ENCODE measurements at regions not wholly inside any gene's neighbourhood (a gene's known extent, or its start where the extent isn't known, plus 50 kb on each side); places are given as distances from the start of the nearest gene placed in this dataset.
A peak's percentile ranks its signal among the peaks of the same experiment; 100 is the strongest.

- Histone ChIP-seq H3K4me3 (no peak overlapping the region), H3K36me3 (no peaks in the 10 kb centered on the region), H3K27me3 (no peaks in the 10 kb centered on the region), H3K9me3 (no peaks in the 10 kb centered on the region), H3K4me1 (no peaks in the 10 kb centered on the region), H3K27ac (no peak overlapping the region)
- ATAC-seq (no peak), DNase-seq (peak in 2 of 4 donors; percentile 20 to 28)
- intact Hi-C loops (cut with DNase I), result no loop called here
- TF ChIP-seq CTCF (IDR thresholded peaks at IDR 0.05), result no peak
Measured at GRCh38 chr3:96190024-96190616, 624.3 kb upstream of the EPHA6 start.

- Histone ChIP-seq H3K4me3 (no peak overlapping the region), H3K4me1 (no peaks in the 10 kb centered on the region), H3K27me3 (no peaks in the 10 kb centered on the region), H3K27ac (no peak overlapping the region), H3K9me3 (no peaks in the 10 kb centered on the region), H3K36me3 (no peaks in the 10 kb centered on the region)
- peak in 1 of 4 donors; percentile 14 for DNase-seq
- no peak for TF ChIP-seq CTCF (IDR thresholded peaks at IDR 0.05)
- intact Hi-C loops (cut with DNase I), result no loop called here
- no peak for ATAC-seq
Measured at GRCh38 chr3:96192966-96193550, 621.3 kb upstream of the EPHA6 start.

GRCh38 chr3:96200897-96201296, 613.5 kb upstream of the EPHA6 start:
- Histone ChIP-seq H3K4me3 (no peak overlapping the region), H3K4me1 (no peaks in the 10 kb centered on the region), H3K27me3 (no peaks in the 10 kb centered on the region), H3K27ac (no peak overlapping the region), H3K9me3 (peaks cover 0 to 13% of the 10 kb centered on the region in 2 donors), H3K36me3 (no peaks in the 10 kb centered on the region)
- peak in 1 of 4 donors; percentile 17 for DNase-seq
- TF ChIP-seq CTCF (IDR thresholded peaks at IDR 0.05), result no peak
- intact Hi-C loops (cut with DNase I), result no loop called here
- no peak for ATAC-seq

- no peaks in the 10 kb centered on the region for H3K4me1 ChIP-seq
- ATAC-seq, result no peak
- H3K9me3 ChIP-seq, result peaks cover 0 to 15% of the 10 kb centered on the region in 2 donors
- TF ChIP-seq CTCF (IDR thresholded peaks at IDR 0.05), result no peak
- DNase-seq, result peak in 1 of 4 donors; percentile 39
- H3K27ac ChIP-seq, result no peak overlapping the region
- no peak overlapping the region for H3K4me3 ChIP-seq
- H3K27me3 ChIP-seq, result no peaks in the 10 kb centered on the region
- H3K36me3 ChIP-seq, result no peaks in the 10 kb centered on the region
- intact Hi-C loops (cut with DNase I), result no loop called here
Measured at GRCh38 chr3:96201463-96201862, 612.9 kb upstream of the EPHA6 start.

- DNase-seq (no peak), ATAC-seq (no peak)
- H3K36me3 ChIP-seq, result no peaks in the 10 kb centered on the region
- H3K27ac ChIP-seq, result no peak overlapping the region
- H3K9me3 ChIP-seq, result peaks cover 0 to 15% of the 10 kb centered on the region in 2 donors
- H3K27me3 ChIP-seq, result no peaks in the 10 kb centered on the region
- TF ChIP-seq CTCF (IDR thresholded peaks at IDR 0.05), result no peak
- intact Hi-C loops (cut with DNase I), result no loop called here
- no peak overlapping the region for H3K4me3 ChIP-seq
- H3K4me1 ChIP-seq, result no peaks in the 10 kb centered on the region
Measured at GRCh38 chr3:96202181-96202580, 612.2 kb upstream of the EPHA6 start.

Measured in left lung (tissue), 4 donors.